Bronchial epithelial cell (primary cell): ENCODE measurements at regions not wholly inside any gene's neighbourhood (a gene's known extent, or its start where the extent isn't known, plus 50 kb on each side); places are given as distances from the start of the nearest gene placed in this dataset.

Experiments
- DNase-seq: peaks from one replicate; pipeline ENCODE4 v3.0.0-alpha.2; 2010; ENCODE audit warnings: low read depth
- FAIRE-seq: peaks from 2 replicates; lab custom pipeline; 2011; peaks lifted over from hg19 to GRCh38; lab: Jason Lieb, UNC
- H3K27me3 ChIP-seq: 2 replicates; pipeline ENCODE4 v1.5.1; 2011; ENCODE audit warnings: low read length; ENCODE audit not compliant: control insufficient read depth, insufficient read depth
- H3K36me3 ChIP-seq: 2 replicates; pipeline ENCODE4 v1.5.1; 2011; ENCODE audit warnings: low read length; ENCODE audit not compliant: control insufficient read depth, insufficient read depth
- H3K4me3 ChIP-seq: 2 replicates; pipeline ENCODE4 v1.5.1; 2011; ENCODE audit warnings: mild to moderate bottlenecking, low read depth, low read length, control low read depth
- TF ChIP-seq, protein P1 (sequence below): IDR thresholded peaks from 2 replicates; pipeline ENCODE4 v1.5.1; 2011; ENCODE audit warnings: mild to moderate bottlenecking, moderate library complexity, low read length, control low read depth, inconsistent platforms; ENCODE audit not compliant: insufficient read depth, severe bottlenecking

DNA sequence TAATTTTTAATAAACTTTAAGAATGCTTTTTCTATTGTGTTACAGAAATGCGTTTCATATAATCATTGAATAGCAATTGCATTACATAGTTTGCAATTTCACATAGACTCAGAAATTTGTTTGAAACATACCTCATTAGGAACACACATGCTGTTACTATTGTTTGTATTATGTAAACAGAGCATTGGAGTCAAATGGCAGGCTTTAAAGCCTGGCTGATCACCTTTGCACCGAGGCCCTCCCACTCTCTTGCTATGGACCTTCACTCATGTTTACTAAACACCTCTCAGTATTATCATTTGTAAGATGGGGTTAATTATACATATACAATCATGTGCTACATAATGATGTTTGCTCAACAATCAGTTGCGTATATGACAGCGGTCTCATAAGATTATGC lies 203.6 kb upstream of the NPSR1 start:
- Histone ChIP-seq H3K27me3 (no peaks in the 10 kb centered on the region), H3K36me3 (no peaks in the 10 kb centered on the region), H3K4me3 (no peak overlapping the region)
- TF ChIP-seq, protein P1, sequence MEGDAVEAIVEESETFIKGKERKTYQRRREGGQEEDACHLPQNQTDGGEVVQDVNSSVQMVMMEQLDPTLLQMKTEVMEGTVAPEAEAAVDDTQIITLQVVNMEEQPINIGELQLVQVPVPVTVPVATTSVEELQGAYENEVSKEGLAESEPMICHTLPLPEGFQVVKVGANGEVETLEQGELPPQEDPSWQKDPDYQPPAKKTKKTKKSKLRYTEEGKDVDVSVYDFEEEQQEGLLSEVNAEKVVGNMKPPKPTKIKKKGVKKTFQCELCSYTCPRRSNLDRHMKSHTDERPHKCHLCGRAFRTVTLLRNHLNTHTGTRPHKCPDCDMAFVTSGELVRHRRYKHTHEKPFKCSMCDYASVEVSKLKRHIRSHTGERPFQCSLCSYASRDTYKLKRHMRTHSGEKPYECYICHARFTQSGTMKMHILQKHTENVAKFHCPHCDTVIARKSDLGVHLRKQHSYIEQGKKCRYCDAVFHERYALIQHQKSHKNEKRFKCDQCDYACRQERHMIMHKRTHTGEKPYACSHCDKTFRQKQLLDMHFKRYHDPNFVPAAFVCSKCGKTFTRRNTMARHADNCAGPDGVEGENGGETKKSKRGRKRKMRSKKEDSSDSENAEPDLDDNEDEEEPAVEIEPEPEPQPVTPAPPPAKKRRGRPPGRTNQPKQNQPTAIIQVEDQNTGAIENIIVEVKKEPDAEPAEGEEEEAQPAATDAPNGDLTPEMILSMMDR, result no peak
- FAIRE-seq (no peak), DNase-seq (no peak)

DNA sequence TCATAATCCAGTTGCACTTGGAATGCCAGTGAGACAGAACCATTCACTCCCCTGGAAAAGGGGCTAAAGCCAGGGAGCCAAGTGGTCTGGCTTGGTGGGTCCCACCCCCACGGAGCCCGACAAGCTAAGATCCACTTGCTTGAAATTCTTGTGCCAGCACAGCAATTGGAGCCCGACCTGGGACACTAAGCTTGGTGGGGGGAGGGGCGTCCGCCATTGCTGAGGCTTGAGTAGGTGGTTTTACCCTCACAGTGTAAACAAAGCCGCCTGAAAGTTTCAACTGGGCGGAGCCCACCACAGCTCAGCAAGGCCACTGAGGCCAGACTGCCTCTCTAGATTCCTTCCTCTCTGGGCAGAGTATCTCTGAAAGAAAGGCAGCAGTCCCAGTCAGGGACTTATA lies 200.7 kb upstream of the NPSR1 start:
- no peak overlapping the region for H3K4me3 ChIP-seq
- H3K27me3 ChIP-seq, result no peaks in the 10 kb centered on the region
- TF ChIP-seq, protein P1, result no peak
- H3K36me3 ChIP-seq, result no peaks in the 10 kb centered on the region
- DNase-seq (no peak), FAIRE-seq (no peak)

DNA sequence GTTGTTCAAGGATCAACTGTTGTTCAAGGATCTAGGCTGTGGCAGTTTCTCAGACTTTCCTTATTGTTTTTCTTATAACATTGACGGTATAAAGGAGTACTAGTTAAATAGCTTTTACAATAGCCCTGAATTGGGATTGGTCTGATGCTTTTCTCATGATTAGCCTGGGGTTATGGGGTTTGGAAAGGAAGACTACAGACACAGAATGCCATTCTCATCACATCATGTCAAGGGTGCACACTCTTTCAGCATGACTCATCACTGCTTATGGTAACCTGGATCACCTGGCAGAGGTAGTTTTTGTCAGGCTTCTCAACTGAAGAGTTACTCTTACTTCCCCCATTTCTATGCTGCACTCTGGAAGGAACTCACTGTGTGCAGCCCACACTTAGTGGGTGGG lies 194.2 kb upstream of the NPSR1 start:
- H3K36me3 ChIP-seq, result no peaks in the 10 kb centered on the region
- DNase-seq, result peak; percentile 96
- no peak for FAIRE-seq
- H3K4me3 ChIP-seq, result no peak overlapping the region
- H3K27me3 ChIP-seq, result no peaks in the 10 kb centered on the region
- TF ChIP-seq, protein P1, result no peak

DNA sequence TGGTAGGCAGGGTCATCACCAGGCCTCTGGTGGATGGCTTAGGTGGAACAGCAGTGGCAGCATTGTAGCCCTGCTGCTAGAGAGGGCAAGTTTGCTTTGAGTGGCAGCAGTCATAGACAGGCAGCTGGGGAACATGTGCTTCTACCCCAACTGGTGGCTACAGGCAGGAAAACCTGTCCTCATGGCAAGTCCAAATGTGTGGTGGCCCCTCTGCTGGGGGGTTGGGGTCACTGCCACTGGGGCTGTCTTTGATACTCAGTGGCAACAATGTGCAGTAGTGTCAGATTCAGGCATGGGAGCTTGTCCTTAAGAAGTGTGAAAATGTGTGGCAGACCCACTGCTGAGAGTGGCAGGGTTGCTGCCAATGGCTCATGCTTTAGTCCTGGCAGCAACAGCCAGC lies 186.2 kb upstream of the NPSR1 start:
- Histone ChIP-seq H3K4me3 (no peak overlapping the region), H3K36me3 (no peaks in the 10 kb centered on the region), H3K27me3 (no peaks in the 10 kb centered on the region)
- DNase-seq (no peak), FAIRE-seq (no peak)
- TF ChIP-seq, protein P1, result no peak

DNA sequence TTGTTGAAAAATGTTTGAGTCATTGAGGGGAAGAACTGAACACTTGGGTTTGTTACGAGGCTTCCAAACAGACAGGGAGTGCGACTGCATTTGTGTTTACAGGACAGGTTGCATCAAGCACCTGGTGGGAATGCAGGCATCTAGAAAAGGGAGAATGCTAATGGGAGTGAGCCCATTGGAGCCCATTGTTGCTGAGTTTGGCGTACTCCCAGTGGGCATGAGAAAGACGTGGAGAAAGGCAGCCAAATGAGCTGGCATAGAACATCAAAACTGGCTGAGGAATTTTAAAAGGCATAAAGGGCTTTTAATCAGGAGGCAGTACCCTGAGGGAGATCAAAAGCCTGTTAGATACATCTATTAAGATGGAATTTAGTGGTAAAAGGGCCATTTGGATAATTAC lies 171.6 kb upstream of the NPSR1 start:
- H3K27me3 ChIP-seq, result no peaks in the 10 kb centered on the region
- DNase-seq, result no peak
- no peaks in the 10 kb centered on the region for H3K36me3 ChIP-seq
- H3K4me3 ChIP-seq, result no peak overlapping the region
- TF ChIP-seq, protein P1, result no peak
- no peak for FAIRE-seq

DNA sequence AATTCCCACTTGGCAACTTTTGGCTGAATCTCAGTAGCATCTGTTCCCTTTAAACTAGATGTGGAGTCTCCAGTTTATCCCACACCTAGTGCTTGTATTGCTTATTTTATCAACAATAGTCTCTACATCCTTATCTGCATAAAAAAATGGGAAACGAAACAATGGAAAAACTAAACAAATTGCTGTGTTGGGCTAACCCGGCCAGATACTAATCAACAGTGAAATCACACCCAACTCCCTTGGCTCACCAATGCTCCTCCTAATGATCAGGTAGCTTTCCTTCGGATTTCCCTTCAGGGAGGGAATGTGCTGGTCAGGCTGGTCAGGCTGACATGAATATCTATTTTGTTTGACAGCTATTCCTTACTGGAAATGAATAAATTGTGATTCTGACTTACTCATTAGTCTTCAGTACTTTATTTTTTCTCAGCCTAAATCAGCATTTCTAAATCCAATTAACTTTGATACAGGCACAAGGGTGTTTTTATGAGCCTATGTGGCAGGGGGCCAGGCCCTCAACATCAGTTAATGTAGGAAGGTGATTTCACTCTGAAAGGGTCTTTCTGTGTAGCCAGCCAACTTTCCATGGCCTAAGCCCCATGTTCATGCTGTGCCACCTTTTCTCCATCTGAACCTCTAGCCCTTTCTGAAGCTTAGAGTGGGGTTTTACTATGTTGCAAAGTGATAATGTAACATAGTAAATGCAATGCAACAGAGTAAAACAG lies 170.5 kb upstream of the NPSR1 start:
- TF ChIP-seq, protein P1, result no peak
- H3K27me3 ChIP-seq, result no peaks in the 10 kb centered on the region
- H3K36me3 ChIP-seq, result no peaks in the 10 kb centered on the region
- FAIRE-seq, result no peak
- DNase-seq, result no peak
- H3K4me3 ChIP-seq, result no peak overlapping the region
